ENCODE measurements at regions not wholly inside any gene's neighbourhood (a gene's known extent, or its start where the extent isn't known, plus 50 kb on each side); places are given as distances from the start of the nearest gene placed in this dataset.

GRCh38 chr1:125065821-125066180 is 3881.0 kb downstream of the SRGAP2C start:
- TF ChIP-seq CTCF (IDR thresholded peaks at IDR 0.05) (no peak), POLR2A (IDR thresholded peaks at IDR 0.05) (no peak)

All from tibial nerve (tissue), 3 donors.